ENCODE measurements at regions not wholly inside any gene's neighbourhood (a gene's known extent, or its start where the extent isn't known, plus 50 kb on each side); places are given as distances from the start of the nearest gene placed in this dataset.
"Not testable (repeated sequence)": the region's sequence is repeated elsewhere in the genome, so short reads cannot be mapped to it uniquely, and the experiment has no call there.

GRCh38 chr10:130932326-130933007, 379.1 kb downstream of the TCERG1L start:
- no peak for DNase-seq (ENCODE audit: low read depth in 2 of 2)

GRCh38 chr10:130933008-130933390, 378.5 kb downstream of the TCERG1L start:
- DNase-seq (ENCODE audit: low read depth in 2 of 2): no peak

DNA sequence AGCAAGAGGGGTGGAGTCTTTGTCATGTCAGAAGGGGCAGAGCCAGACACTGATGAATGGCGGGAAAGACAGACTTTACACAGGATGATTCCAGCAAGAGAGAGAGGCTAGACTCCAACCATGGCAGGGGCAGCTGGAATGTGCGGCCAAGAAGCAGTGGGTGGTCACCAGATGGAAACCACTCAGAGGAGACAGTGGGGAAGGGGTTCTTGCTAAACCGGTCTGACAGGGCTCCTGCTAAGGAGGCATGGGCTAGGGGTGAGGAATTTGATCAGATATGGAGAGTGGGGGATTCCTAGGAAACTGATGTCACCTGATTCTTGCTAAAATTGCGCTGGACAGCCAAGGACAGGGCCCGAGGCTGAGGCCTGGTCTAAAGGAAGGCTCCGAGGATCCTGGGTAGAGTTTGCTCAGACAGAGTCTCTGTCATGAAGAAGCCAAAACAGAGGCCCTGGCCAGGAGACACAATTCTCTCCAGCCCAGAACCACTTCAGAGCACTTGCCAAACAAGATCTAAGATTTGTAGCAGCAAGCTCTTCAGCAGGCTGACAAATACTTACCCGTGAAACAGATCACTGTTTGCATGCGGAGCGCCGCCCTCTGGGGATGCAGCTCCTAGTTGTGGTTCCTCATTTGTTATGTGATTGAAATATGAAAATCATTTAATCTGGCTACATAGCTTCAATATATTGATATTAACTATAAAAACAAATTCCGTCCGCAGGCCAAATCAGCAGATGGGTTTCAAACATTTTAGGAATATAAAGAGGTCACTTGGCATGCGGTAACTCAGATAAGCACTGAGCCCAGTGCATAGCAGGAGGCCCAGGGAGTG, 377.0 kb downstream of the TCERG1L start:
- no peak for DNase-seq (ENCODE audit: low read depth in 2 of 2)

DNA sequence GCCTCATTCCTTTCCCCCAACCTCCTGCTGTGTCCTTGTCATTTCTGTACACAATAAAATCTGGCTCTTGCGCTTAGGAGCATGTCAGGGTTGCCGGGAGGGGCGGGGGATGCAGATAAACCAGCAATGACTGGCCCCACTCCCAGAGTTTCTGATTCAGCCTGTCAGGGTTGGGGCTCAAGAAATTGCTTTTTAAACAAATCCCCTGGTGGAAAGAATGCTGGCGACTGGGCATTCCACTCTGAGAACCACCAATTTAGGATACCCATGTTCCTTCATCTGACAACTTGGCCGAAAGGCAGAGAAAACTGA, 376.4 kb downstream of the TCERG1L start:
- DNase-seq (ENCODE audit: low read depth in 2 of 2): no peak

- DNase-seq (ENCODE audit: low read depth in 2 of 2): no peak
Measured at GRCh38 chr10:130935897-130936550, 375.5 kb downstream of the TCERG1L start.

DNA sequence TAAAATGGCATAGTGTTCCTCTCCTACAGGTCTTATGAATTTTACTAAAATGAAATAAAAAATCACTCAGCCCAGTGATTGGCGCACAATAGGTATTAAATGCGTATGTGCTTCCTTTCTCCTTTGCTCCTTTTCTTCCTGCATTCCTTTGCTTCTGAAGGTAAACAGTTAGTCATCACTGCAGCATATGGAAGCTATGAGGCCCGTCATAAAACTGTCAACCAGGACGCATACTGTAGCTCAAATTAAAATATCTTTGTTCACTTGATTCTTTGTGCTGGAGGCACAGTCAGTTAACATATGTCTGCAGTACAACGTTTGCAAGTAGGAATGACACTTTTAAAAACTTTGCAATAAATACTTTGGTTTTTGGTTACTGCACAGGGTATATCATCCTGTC, 374.7 kb downstream of the TCERG1L start:
- no peak for DNase-seq (ENCODE audit: low read depth in 2 of 2)

- no peak for DNase-seq (ENCODE audit: low read depth in 2 of 2)
Measured at GRCh38 chr10:130938051-130938450, 373.5 kb downstream of the TCERG1L start.

GRCh38 chr10:130938891-130939290, 372.6 kb downstream of the TCERG1L start:
- DNase-seq (ENCODE audit: low read depth in 2 of 2): not testable (repeated sequence)

DNA sequence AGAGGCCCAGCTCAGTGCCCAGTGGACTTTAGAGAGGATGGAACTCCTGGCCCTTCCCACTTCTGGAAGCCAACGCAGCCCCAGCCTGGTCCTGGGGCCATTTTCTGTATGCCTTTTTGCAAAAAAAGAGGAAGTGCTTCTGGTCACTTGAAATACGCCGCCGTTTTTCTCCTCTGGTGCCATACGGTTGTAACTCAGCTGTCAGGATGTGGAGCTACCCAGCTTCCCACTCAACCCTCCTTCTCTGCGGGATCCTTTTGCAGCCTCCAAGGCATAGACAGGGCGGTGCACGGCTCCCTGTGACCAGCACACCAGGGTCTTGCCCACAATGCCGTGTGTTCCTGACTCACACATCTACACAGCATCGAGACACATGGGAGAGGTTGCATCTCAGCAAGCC, 369.6 kb downstream of the TCERG1L start:
- no peak for DNase-seq (ENCODE audit: low read depth in 2 of 2)

DNA sequence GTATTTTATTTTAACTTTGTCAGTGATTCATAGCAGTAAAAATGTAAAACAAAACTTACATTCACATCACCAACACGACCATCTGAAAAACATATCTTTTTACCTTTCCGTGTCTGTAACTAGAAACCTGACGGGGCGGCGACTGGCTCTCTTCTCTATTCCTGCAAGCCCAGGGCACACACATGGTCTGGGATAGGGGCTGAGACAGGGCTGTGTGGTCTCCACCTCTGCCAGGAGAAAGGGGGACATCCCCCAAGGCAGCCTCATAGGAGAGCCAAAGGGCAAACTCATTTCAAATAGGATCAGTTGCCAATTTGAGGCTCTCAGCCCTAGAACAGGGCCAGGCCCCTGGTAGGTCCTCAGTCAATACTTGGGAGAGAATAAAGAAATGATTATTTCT, 359.4 kb downstream of the TCERG1L start:
- DNase-seq (ENCODE audit: low read depth in 2 of 2): no peak

GRCh38 chr10:130954326-130954905, 357.1 kb downstream of the TCERG1L start:
- DNase-seq (ENCODE audit: low read depth in 2 of 2): no peak

- no peak for DNase-seq (ENCODE audit: low read depth in 2 of 2)
Measured at GRCh38 chr10:130956251-130956650, 355.3 kb downstream of the TCERG1L start.

DNA sequence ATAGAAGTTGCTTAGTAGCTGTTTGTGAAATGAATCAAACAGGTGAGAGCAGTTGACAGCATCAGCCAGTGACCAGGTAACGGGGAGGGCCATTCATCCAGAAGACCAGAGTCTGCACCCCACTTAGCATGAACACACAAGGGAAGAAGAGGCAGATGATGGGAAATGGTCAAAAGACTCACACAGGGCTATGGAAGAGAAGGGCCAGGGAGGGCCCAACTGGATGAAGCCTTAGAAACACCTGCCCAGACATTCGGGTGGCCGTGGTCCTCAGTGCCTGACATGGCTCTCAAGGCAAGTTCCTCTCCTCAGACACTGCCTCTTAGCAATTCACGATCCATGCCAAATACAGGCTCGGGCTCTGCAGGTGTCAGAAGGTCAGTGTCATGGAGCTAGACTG, 354.1 kb downstream of the TCERG1L start:
- DNase-seq (ENCODE audit: low read depth in 2 of 2): no peak

DNA sequence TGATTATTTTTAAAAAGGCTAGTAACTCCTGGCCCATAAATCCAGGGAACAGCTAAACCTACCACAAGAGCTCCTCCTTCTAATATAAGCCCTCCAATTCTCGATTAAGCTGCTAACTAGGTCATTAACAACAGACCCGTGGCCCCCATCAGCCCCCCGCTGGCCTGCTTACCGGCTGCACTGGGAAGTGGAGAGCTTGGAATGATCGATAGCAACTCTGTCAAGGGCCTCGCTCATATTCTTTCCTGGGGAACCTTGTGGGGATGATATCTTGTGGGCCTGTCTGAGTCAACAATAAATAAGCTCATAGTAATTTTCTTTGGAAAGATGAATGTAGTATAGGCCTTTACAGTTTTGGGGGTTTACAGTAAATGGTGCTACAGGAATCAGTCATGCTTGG, 353.5 kb downstream of the TCERG1L start:
- no peak for DNase-seq (ENCODE audit: low read depth in 2 of 2)

DNA sequence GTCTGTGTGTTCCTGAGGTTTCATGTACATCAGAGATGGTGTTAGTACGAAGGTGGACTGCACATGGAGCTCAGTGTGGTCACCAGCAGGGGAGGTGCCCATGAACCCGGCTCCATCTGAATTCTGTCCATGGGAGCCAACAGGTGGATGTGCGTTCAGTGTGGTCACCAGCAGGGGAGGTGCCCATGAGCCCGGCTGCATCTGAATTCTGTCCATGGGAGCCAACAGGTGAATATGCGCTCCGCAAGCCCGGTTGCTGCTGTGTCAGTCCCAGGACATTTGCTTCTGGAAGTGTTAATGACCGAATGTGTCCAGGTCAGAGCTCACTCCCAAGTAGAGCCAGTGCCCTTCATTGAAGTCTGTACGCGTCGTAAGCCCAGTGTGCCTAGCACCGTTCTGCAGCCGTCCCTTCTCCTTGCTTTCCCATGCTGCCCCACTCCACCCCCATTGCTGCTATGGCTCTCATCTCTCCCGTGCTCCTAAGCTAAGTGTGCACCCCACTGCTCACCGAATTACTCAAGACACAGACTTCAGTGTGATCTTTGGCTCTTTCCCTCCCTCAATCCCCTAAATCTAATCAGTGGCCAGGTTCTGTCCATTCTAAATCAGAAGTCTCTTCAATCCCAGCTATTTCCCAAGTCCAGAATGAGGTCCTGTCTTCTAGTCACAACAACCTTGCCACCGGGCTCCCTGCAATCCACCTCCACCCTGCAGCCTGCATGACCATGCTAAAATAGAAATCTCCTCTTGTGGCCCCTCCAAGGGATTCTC, 352.4 kb downstream of the TCERG1L start:
- no peak for DNase-seq (ENCODE audit: low read depth in 2 of 2)

DNA sequence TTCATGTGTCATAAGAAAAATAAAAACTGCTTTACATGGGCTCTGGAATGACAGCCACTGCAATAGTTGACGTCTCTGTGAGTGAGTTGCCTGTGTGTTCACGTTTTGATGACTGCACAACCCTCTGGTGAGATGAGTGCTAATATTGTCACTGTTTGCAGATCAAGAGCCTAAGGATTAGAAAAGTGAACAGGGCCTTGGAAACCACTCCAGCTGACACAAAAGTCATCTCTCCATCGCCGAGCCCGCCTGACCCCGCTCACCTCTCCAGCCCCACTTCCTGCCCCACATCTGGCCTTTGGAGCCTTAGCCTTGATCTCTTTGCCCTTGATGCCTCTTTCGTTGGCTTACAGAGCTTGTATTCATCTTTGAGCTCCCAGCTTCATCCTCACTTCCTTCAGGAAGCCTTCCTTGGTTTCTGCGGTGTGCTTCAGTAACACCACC, 351.7 kb downstream of the TCERG1L start:
- DNase-seq (ENCODE audit: low read depth in 2 of 2): no peak

DNA sequence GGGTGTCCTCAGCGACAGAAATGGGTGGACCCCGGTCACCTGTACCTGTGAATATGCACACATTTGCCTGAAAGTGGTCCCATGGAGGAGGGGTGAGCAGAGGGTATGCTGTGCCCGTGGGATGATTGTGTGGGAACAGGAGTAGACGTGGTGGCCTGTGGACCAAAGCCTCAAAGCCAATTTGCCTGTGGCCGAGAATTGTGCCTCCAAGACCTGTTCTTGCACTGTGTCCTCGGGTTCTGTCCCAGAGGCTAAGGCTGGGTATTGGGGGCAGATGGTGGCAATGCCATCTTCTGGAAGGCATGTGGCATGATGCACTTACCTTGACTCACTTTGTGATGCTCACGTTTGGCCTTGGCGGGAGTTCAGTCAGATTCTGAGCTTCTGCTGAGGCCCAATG, 351.0 kb downstream of the TCERG1L start:
- DNase-seq (ENCODE audit: low read depth in 2 of 2): no peak

- DNase-seq (ENCODE audit: low read depth in 2 of 2): no peak
Measured at GRCh38 chr10:130961506-130962239, 349.8 kb downstream of the TCERG1L start.

DNA sequence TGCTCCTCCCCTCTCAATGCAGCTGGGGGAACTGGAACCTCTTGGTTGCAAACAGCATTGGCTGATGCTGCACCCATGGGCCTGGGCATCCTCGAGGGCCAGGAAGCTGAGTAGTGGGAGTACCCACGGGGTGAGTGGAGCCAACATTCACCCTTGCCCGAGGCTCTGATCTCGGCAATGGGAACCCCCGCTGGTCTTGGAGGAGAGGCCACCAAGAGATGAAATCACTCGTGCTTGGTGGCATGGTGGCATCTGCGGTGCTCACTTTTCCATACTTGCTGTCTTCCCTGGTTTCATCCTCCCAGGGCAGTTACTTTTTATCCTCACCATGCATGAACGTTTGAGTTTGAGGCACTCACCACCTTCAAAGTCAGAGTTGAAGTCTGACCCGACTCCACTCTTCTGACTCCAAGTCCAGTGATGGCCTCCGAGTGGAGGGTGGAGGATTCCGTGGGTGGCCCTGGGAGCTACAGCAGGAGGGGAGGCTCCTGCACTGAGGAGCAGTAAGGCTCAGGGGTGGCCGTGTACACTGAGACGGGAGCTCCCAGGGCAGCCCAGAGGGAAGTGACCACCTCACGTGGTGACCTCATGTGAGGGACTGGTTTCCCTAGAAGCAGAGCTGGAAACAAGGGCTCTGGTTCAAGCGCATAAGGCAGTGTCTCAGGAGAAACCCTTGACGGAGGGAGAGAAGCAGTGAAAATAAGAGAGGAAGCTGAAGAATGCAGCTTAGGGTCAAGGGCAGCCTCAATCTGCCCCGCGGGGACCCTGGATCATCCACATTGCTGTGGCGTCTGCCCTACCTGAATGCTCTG, 349.1 kb downstream of the TCERG1L start:
- no peak for DNase-seq (ENCODE audit: low read depth in 2 of 2)

- DNase-seq (ENCODE audit: low read depth in 2 of 2): no peak
Measured at GRCh38 chr10:130963052-130963393, 348.5 kb downstream of the TCERG1L start.

All from stimulated activated CD4-positive, alpha-beta T cell treated with anti-CD3 and anti-CD28 coated beads, Interleukin-12 subunit alpha, Interleukin-12 subunit beta, amount 100 ng/mL, for 24 hours (primary cell).